Colonic mucosa (tissue), 4 donors: ENCODE measurements at regions not wholly inside any gene's neighbourhood (a gene's known extent, or its start where the extent isn't known, plus 50 kb on each side); places are given as distances from the start of the nearest gene placed in this dataset.
A peak's percentile ranks its signal among the peaks of the same experiment; 100 is the strongest.

ENCODE experiments used
- DNase-seq: peaks from one replicate; pipeline ENCODE4 v3.0.0-alpha.2; 2020
- H3K27ac ChIP-seq: fragments of 200-600 bp; one replicate; pipeline ENCODE4 v1.8.0; 2021
- H3K27me3 ChIP-seq: fragments of 200-600 bp; one replicate; pipeline ENCODE4 v1.8.0; 2021
- H3K36me3 ChIP-seq: fragments of 200-600 bp; one replicate; pipeline ENCODE4 v1.8.0; 2021
- H3K4me1 ChIP-seq: fragments of 200-600 bp; one replicate; pipeline ENCODE4 v1.8.0; 2021; ENCODE audit warnings: mild to moderate bottlenecking
- H3K4me3 ChIP-seq: fragments of 200-600 bp; one replicate; pipeline ENCODE4 v1.8.0; 2021
- H3K9ac ChIP-seq, 2 donors: one replicate each; pipeline ENCODE4 v1.7.0; 2013; ENCODE audit warnings: control low read depth in 2 of 2, low read depth in 2 of 2, low read length in 2 of 2
- H3K9me3 ChIP-seq: fragments of 200-600 bp; one replicate; pipeline ENCODE4 v1.8.0; 2021
- CTCF ChIP-seq: fragments of 200-600 bp; IDR thresholded peaks from one replicate; pipeline ENCODE4 v1.8.0; 2022; ENCODE audit warnings: antibody characterized with exemption, mild to moderate bottlenecking
- intact Hi-C: fragments of 100-400 bp; cut with DNase I; formaldehyde crosslinking; loops from one replicate; pipeline ENCODE4 v1.14.1; 2022
- donor health status: healthy.
- donor health status: DM: no; HTN: no; CAD: no.
- donor health status: DM: no; HTN: no; CAD: no.

GRCh38 chr16:85519540-85520231 lies 93.4 kb upstream of the GSE1 start:
- H3K27me3 ChIP-seq: no peaks in the 10 kb centered on the region
- no peaks in the 10 kb centered on the region for H3K9me3 ChIP-seq
- no peak for TF ChIP-seq CTCF
- no peak overlapping the region for H3K4me3 ChIP-seq
- peaks cover 13% of the 10 kb centered on the region for H3K4me1 ChIP-seq
- no peak overlapping the region for H3K27ac ChIP-seq
- DNase-seq: no peak
- intact Hi-C loops: no loop called here
- no peak overlapping the region for H3K9ac ChIP-seq
- no peaks in the 10 kb centered on the region for H3K36me3 ChIP-seq

- DNase-seq: peak; percentile 93
- intact Hi-C loops: no loop called here
- Histone ChIP-seq H3K4me1 (peaks cover 8% of the 10 kb centered on the region), H3K4me3 (no peak overlapping the region), H3K9ac (peak overlapping the region in 1 of 2 donors; percentile 13), H3K9me3 (no peaks in the 10 kb centered on the region), H3K36me3 (no peaks in the 10 kb centered on the region), H3K27ac (peak overlapping the region; percentile 13), H3K27me3 (no peaks in the 10 kb centered on the region)
- TF ChIP-seq CTCF: no peak
Observed at GRCh38 chr16:85520853-85521521, 92.1 kb upstream of the GSE1 start.

GRCh38 chr16:85521552-85522307 lies 91.4 kb upstream of the GSE1 start:
- Histone ChIP-seq H3K36me3 (no peaks in the 10 kb centered on the region), H3K9me3 (no peaks in the 10 kb centered on the region), H3K27me3 (no peaks in the 10 kb centered on the region), H3K27ac (peak overlapping the region; percentile 13), H3K9ac (peak overlapping the region in 1 of 2 donors; percentile 13), H3K4me1 (peaks cover 8% of the 10 kb centered on the region), H3K4me3 (no peak overlapping the region)
- no peak for TF ChIP-seq CTCF
- DNase-seq: no peak
- intact Hi-C loops: no loop called here

- H3K27ac ChIP-seq: no peak overlapping the region
- no peak overlapping the region for H3K9ac ChIP-seq
- H3K27me3 ChIP-seq: no peaks in the 10 kb centered on the region
- DNase-seq: no peak
- H3K4me1 ChIP-seq: peaks cover 8% of the 10 kb centered on the region
- no peak overlapping the region for H3K4me3 ChIP-seq
- no peaks in the 10 kb centered on the region for H3K36me3 ChIP-seq
- H3K9me3 ChIP-seq: no peaks in the 10 kb centered on the region
- no peak for TF ChIP-seq CTCF
- intact Hi-C loops: no loop called here
Observed at GRCh38 chr16:85522308-85522841, 90.7 kb upstream of the GSE1 start.

- intact Hi-C loops: no loop called here
- no peak overlapping the region for H3K9ac ChIP-seq
- no peak overlapping the region for H3K27ac ChIP-seq
- no peaks in the 10 kb centered on the region for H3K9me3 ChIP-seq
- H3K27me3 ChIP-seq: no peaks in the 10 kb centered on the region
- peaks cover 8% of the 10 kb centered on the region for H3K4me1 ChIP-seq
- DNase-seq: peak; percentile 43
- no peak overlapping the region for H3K4me3 ChIP-seq
- H3K36me3 ChIP-seq: no peaks in the 10 kb centered on the region
- TF ChIP-seq CTCF: no peak
Observed at GRCh38 chr16:85522842-85523601, 90.1 kb upstream of the GSE1 start.
